DMS153 treated with DMSO at 0.1 percent for 48 hours (cell line): ENCODE measurements at regions not wholly inside any gene's neighbourhood (a gene's known extent, or its start where the extent isn't known, plus 50 kb on each side); places are given as distances from the start of the nearest gene placed in this dataset.
"Not testable (repeated sequence)": the region's sequence is repeated elsewhere in the genome, so short reads cannot be mapped to it uniquely, and the experiment has no call there.

Experiments used
- DNase-seq: peaks from one replicate; lab custom pipeline; 2025; ENCODE audit not compliant: unreplicated experiment; lab: John Stamatoyannopoulos, UW

GRCh38 chr20:24832518-24832917 is 116.6 kb upstream of the CST7 start:
- DNase-seq, result no peak

GRCh38 chr20:24833592-24833991 is 115.5 kb upstream of the CST7 start:
- no peak for DNase-seq

GRCh38 chr20:24834310-24834709 is 114.8 kb upstream of the CST7 start:
- no peak for DNase-seq

- no peak for DNase-seq
Observed at GRCh38 chr20:24835195-24835594, 113.9 kb upstream of the CST7 start.

- DNase-seq, result no peak
Observed at GRCh38 chr20:24836041-24836533, 113.0 kb upstream of the CST7 start.

- DNase-seq, result no peak
Observed at GRCh38 chr20:24836661-24837299, 112.3 kb upstream of the CST7 start.

GRCh38 chr20:24837781-24838450 is 111.2 kb upstream of the CST7 start:
- DNase-seq, result no peak

GRCh38 chr20:24838546-24839535 is 110.2 kb upstream of the CST7 start:
- no peak for DNase-seq

- no peak for DNase-seq
Observed at GRCh38 chr20:24840121-24840713, 108.9 kb upstream of the CST7 start.

- no peak for DNase-seq
Observed at GRCh38 chr20:24842274-24842917, 106.7 kb upstream of the CST7 start.

GRCh38 chr20:24842918-24843715 is 106.0 kb upstream of the CST7 start:
- no peak for DNase-seq

- no peak for DNase-seq
Observed at GRCh38 chr20:24850176-24850575, 98.9 kb upstream of the CST7 start.

- DNase-seq, result no peak
Observed at GRCh38 chr20:24851346-24852019, 97.6 kb upstream of the CST7 start.

GRCh38 chr20:24853916-24854315 is 95.2 kb upstream of the CST7 start:
- DNase-seq, result no peak

GRCh38 chr20:24855848-24856247 is 93.2 kb upstream of the CST7 start:
- no peak for DNase-seq

GRCh38 chr20:24858500-24858899 is 90.6 kb upstream of the CST7 start:
- DNase-seq, result not testable (repeated sequence)

- no peak for DNase-seq
Observed at GRCh38 chr20:24859539-24859938, 89.5 kb upstream of the CST7 start.

GRCh38 chr20:24862186-24862585 is 86.9 kb upstream of the CST7 start:
- DNase-seq, result no peak

GRCh38 chr20:24862606-24863005 is 86.5 kb upstream of the CST7 start:
- DNase-seq, result no peak
